Neutrophil (primary cell): ENCODE measurements at regions not wholly inside any gene's neighbourhood (a gene's known extent, or its start where the extent isn't known, plus 50 kb on each side); places are given as distances from the start of the nearest gene placed in this dataset.
"Not testable (repeated sequence)": the region's sequence is repeated elsewhere in the genome, so short reads cannot be mapped to it uniquely, and the experiment has no call there.

Experiments used
- H3K27ac ChIP-seq: fragments of 200-600 bp; sonication (generic); 2 replicates; pipeline ENCODE4 v1.5.1; 2016; ENCODE audit warnings: mild to moderate bottlenecking, moderate library complexity
- H3K27me3 ChIP-seq: fragments of 200-600 bp; sonication (generic); 2 replicates; pipeline ENCODE4 v1.6.0; 2016; ENCODE audit warnings: mild to moderate bottlenecking
- H3K36me3 ChIP-seq: fragments of 200-600 bp; sonication (generic); 2 replicates; pipeline ENCODE4 v1.5.1; 2017
- H3K4me1 ChIP-seq, 2 experiments: fragments of 200-600 bp in 1 of 2; sonication (generic) in 1 of 2; 1 replicate in 1 of 2; 2 replicates in 1 of 2; pipeline versions ENCODE4 v1.5.1 to v1.6.1; 2013 to 2016; ENCODE audit warnings: low read depth in 1 of 2, low read length in 1 of 2, mild to moderate bottlenecking in 1 of 2, moderate library complexity in 1 of 2; ENCODE audit not compliant: control insufficient read depth in 1 of 2, insufficient read depth in 1 of 2
- H3K4me3 ChIP-seq, 2 experiments: fragments of 200-600 bp in 1 of 2; sonication (generic) in 1 of 2; 1 replicate in 1 of 2; 2 replicates in 1 of 2; pipeline ENCODE4 v1.5.1; 2013 to 2016; ENCODE audit warnings: low read depth in 1 of 2, low read length in 1 of 2, mild to moderate bottlenecking in 1 of 2, moderate library complexity in 1 of 2
- H3K9me3 ChIP-seq: fragments of 200-600 bp; sonication (generic); 2 replicates; pipeline ENCODE4 v1.5.1; 2016
- CTCF ChIP-seq: fragments of 200-600 bp; sonication (generic); IDR thresholded peaks from 2 replicates; pipeline ENCODE4 v1.5.1; 2016; ENCODE audit warnings: antibody characterized with exemption

GRCh38 chrX:132302687-132303086 lies 83.4 kb upstream of the RAP2C start:
- not testable (repeated sequence) for H3K9me3 ChIP-seq, H3K4me3 ChIP-seq, H3K36me3 ChIP-seq, H3K27ac ChIP-seq, H3K27me3 ChIP-seq, H3K4me1 ChIP-seq

- H3K27me3 ChIP-seq = no peaks in the 10 kb centered on the region
- H3K4me1 ChIP-seq = no peaks in the 10 kb centered on the region
- no peak for TF ChIP-seq CTCF
- H3K4me3 ChIP-seq = no peak overlapping the region
- no peaks in the 10 kb centered on the region for H3K9me3 ChIP-seq
- no peak overlapping the region for H3K27ac ChIP-seq
- no peaks in the 10 kb centered on the region for H3K36me3 ChIP-seq
Observed at GRCh38 chrX:132294776-132295495, 75.7 kb upstream of the RAP2C start.

- H3K27ac ChIP-seq = no peak overlapping the region
- no peaks in the 10 kb centered on the region for H3K36me3 ChIP-seq
- H3K4me3 ChIP-seq = no peak overlapping the region
- H3K4me1 ChIP-seq = no peaks in the 10 kb centered on the region
- no peaks in the 10 kb centered on the region for H3K9me3 ChIP-seq
- no peak for TF ChIP-seq CTCF
- no peaks in the 10 kb centered on the region for H3K27me3 ChIP-seq
Observed at GRCh38 chrX:132294192-132294591, 74.9 kb upstream of the RAP2C start.

- Histone ChIP-seq H3K27me3 (no peaks in the 10 kb centered on the region), H3K4me1 (no peaks in the 10 kb centered on the region), H3K4me3 (no peak overlapping the region), H3K36me3 (no peaks in the 10 kb centered on the region), H3K9me3 (no peaks in the 10 kb centered on the region), H3K27ac (no peak overlapping the region)
- TF ChIP-seq CTCF = peak; percentile 14
Observed at GRCh38 chrX:132292793-132293192, 73.5 kb upstream of the RAP2C start.

GRCh38 chrX:132277953-132278614 lies 58.8 kb upstream of the RAP2C start:
- Histone ChIP-seq H3K27ac (no peak overlapping the region), H3K27me3 (no peaks in the 10 kb centered on the region), H3K9me3 (no peaks in the 10 kb centered on the region), H3K36me3 (no peaks in the 10 kb centered on the region), H3K4me1 (no peaks in the 10 kb centered on the region), H3K4me3 (no peak overlapping the region)
- TF ChIP-seq CTCF = no peak

- Histone ChIP-seq H3K27ac (no peak overlapping the region), H3K4me1 (no peaks in the 10 kb centered on the region), H3K9me3 (no peaks in the 10 kb centered on the region), H3K4me3 (no peak overlapping the region), H3K36me3 (no peaks in the 10 kb centered on the region), H3K27me3 (no peaks in the 10 kb centered on the region)
- no peak for TF ChIP-seq CTCF
Observed at GRCh38 chrX:132272826-132273225, 53.6 kb upstream of the RAP2C start.
